ENCODE measurements at regions not wholly inside any gene's neighbourhood (a gene's known extent, or its start where the extent isn't known, plus 50 kb on each side); places are given as distances from the start of the nearest gene placed in this dataset.

DNA sequence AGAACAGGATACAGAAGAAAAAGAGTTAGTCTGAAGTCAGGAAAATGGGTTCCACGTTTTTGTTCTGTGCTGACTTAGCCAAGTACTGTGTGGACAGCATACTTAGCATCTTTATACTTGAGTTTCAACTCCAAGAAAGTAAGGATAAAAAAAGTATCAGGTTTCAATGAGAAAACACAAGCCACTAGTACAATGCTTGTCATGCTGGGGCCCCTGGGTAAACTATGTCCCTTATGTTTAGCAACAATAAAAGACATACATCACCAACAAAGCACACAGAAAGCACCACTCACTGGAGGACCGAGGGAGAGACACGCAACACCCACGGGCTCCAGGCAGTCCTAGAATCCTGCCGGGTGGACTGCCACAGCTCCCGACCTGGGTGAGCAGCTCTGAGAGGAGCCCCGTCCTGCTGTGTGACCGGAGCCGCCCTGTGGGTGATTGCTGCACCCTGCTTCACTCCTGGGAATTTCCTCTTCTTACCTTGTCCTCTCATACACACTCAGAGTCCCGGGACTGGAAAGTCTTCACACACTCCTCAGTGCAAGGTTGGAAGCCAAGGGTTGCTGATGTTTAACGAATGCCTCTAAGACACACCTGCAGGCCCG, 890.5 kb downstream of the BRD1 start:
- no peak for TF ChIP-seq POLR2AphosphoS5 (IDR thresholded peaks at IDR 0.05; ENCODE audit: low read depth, low read length)
- TF ChIP-seq, protein P1, sequence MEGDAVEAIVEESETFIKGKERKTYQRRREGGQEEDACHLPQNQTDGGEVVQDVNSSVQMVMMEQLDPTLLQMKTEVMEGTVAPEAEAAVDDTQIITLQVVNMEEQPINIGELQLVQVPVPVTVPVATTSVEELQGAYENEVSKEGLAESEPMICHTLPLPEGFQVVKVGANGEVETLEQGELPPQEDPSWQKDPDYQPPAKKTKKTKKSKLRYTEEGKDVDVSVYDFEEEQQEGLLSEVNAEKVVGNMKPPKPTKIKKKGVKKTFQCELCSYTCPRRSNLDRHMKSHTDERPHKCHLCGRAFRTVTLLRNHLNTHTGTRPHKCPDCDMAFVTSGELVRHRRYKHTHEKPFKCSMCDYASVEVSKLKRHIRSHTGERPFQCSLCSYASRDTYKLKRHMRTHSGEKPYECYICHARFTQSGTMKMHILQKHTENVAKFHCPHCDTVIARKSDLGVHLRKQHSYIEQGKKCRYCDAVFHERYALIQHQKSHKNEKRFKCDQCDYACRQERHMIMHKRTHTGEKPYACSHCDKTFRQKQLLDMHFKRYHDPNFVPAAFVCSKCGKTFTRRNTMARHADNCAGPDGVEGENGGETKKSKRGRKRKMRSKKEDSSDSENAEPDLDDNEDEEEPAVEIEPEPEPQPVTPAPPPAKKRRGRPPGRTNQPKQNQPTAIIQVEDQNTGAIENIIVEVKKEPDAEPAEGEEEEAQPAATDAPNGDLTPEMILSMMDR (IDR thresholded peaks at IDR 0.05) = no peak

Data from Panc1 (cell line).